Fibroblast of lung (primary cell): ENCODE measurements at regions not wholly inside any gene's neighbourhood (a gene's known extent, or its start where the extent isn't known, plus 50 kb on each side); places are given as distances from the start of the nearest gene placed in this dataset.

Experiments used
- DNase-seq, 2 donors: peaks; one replicate each; pipeline versions ENCODE4 v3.0.0 to v3.0.0-alpha.2; 2010; ENCODE audit warnings: low read depth in 2 of 2
- H2AFZ ChIP-seq: 2 replicates; pipeline ENCODE4 v1.5.1; 2012; ENCODE audit warnings: low read length, control low read depth, inconsistent platforms
- H3K27ac ChIP-seq: 2 replicates; pipeline ENCODE4 v1.5.1; 2011; ENCODE audit warnings: low read length, control low read depth; ENCODE audit not compliant: insufficient read depth
- H3K27me3 ChIP-seq: 2 replicates; pipeline ENCODE4 v1.5.1; 2011; ENCODE audit warnings: mild to moderate bottlenecking, low read length; ENCODE audit not compliant: control insufficient read depth, insufficient read depth
- H3K36me3 ChIP-seq: 2 replicates; pipeline ENCODE4 v1.5.1; 2011; ENCODE audit warnings: low read length; ENCODE audit not compliant: control insufficient read depth, insufficient read depth
- H3K4me1 ChIP-seq: 2 replicates; pipeline ENCODE4 v1.5.1; 2011; ENCODE audit warnings: low read length; ENCODE audit not compliant: control insufficient read depth, insufficient read depth; ENCODE audit errors: extremely low read depth
- H3K4me2 ChIP-seq: 2 replicates; pipeline ENCODE4 v1.5.1; 2011; ENCODE audit warnings: low read length, control low read depth; ENCODE audit not compliant: insufficient read depth; ENCODE audit errors: extremely low read depth
- H3K4me3 ChIP-seq, 4 experiments: fragments of 200-600 bp in 1 of 4; sonication (generic) in 1 of 4; replicated peaks in 1 of 4; 2 replicates each; pipeline ENCODE4 v1.5.1; 2011 to 2016; ENCODE audit warnings: low read length in 4 of 4, low read depth in 3 of 4, mild to moderate bottlenecking in 3 of 4, control low read depth in 2 of 4, inconsistent platforms in 1 of 4, mixed read lengths in 1 of 4; ENCODE audit not compliant: insufficient read depth in 1 of 4; ENCODE audit errors: control extremely low read depth in 1 of 4
- H3K79me2 ChIP-seq: 2 replicates; pipeline ENCODE4 v1.5.1; 2012; ENCODE audit warnings: mild to moderate bottlenecking, low read length, inconsistent platforms; ENCODE audit not compliant: control insufficient read depth, insufficient read depth
- H3K9ac ChIP-seq: 2 replicates; pipeline ENCODE4 v1.5.1; 2011; ENCODE audit warnings: mild to moderate bottlenecking, low read length, control low read depth; ENCODE audit not compliant: insufficient read depth
- H3K9me3 ChIP-seq: 2 replicates; pipeline ENCODE4 v1.5.1; 2012; ENCODE audit warnings: low read depth, low read length; ENCODE audit not compliant: control insufficient read depth, insufficient read depth
- H4K20me1 ChIP-seq: 2 replicates; pipeline ENCODE4 v1.5.1; 2011; ENCODE audit warnings: low read length; ENCODE audit not compliant: control insufficient read depth, insufficient read depth; ENCODE audit errors: extremely low read depth
- CTCF ChIP-seq, 2 donors: IDR thresholded peaks in 1 of 2; conservative IDR thresholded peaks in 1 of 2; 1 replicate in 1 of 2; 2 replicates in 1 of 2; pipeline ENCODE4 v1.5.1; 2011 to 2012; ENCODE audit warnings: low read length in 2 of 2, control low read depth in 1 of 2, inconsistent platforms in 1 of 2, low read depth in 1 of 2, mild to moderate bottlenecking in 1 of 2
- EZH2 ChIP-seq: IDR thresholded peaks from 2 replicates; pipeline ENCODE4 v1.5.1; 2012; ENCODE audit warnings: low read length, control low read depth, mild to moderate bottlenecking; ENCODE audit errors: missing control alignments

GRCh38 chr17:14468858-14469257 lies 168.0 kb downstream of the HS3ST3B1 start:
- DNase-seq: no peak
- Histone ChIP-seq H4K20me1 (no peaks in the 10 kb centered on the region), H3K4me2 (no peak overlapping the region), H3K27ac (no peak overlapping the region), H2AFZ (no peak overlapping the region), H3K79me2 (no peaks in the 10 kb centered on the region), H3K4me1 (peaks cover 3% of the 10 kb centered on the region), H3K4me3 (no peak overlapping the region), H3K9ac (no peak overlapping the region), H3K36me3 (no peaks in the 10 kb centered on the region), H3K27me3 (no peaks in the 10 kb centered on the region), H3K9me3 (no peaks in the 10 kb centered on the region)
- TF ChIP-seq CTCF (conservative IDR thresholded peaks at IDR 0.05 in 1 of 2, IDR thresholded peaks at IDR 0.05 in 1 of 2; ENCODE audit: low read depth in 1 of 2, low read length in 2 of 2) (no peak), EZH2 (no peak)

GRCh38 chr17:14461227-14461548 lies 160.3 kb downstream of the HS3ST3B1 start:
- Histone ChIP-seq H2AFZ (no peak overlapping the region), H3K4me2 (no peak overlapping the region), H3K9ac (no peak overlapping the region), H3K4me1 (no peaks in the 10 kb centered on the region), H3K4me3 (no peak overlapping the region), H3K9me3 (no peaks in the 10 kb centered on the region), H3K79me2 (no peaks in the 10 kb centered on the region), H3K27me3 (no peaks in the 10 kb centered on the region), H4K20me1 (no peaks in the 10 kb centered on the region), H3K27ac (no peak overlapping the region), H3K36me3 (no peaks in the 10 kb centered on the region)
- TF ChIP-seq EZH2: no peak
- no peak for TF ChIP-seq CTCF (conservative IDR thresholded peaks at IDR 0.05 in 1 of 2, IDR thresholded peaks at IDR 0.05 in 1 of 2; ENCODE audit: low read depth in 1 of 2, low read length in 2 of 2)
- DNase-seq: no peak

- Histone ChIP-seq H3K79me2 (no peaks in the 10 kb centered on the region), H3K4me3 (no peak overlapping the region), H2AFZ (no peak overlapping the region), H3K36me3 (no peaks in the 10 kb centered on the region), H3K9ac (no peak overlapping the region), H4K20me1 (no peaks in the 10 kb centered on the region), H3K27me3 (no peaks in the 10 kb centered on the region), H3K4me1 (no peaks in the 10 kb centered on the region), H3K9me3 (no peaks in the 10 kb centered on the region), H3K27ac (no peak overlapping the region), H3K4me2 (no peak overlapping the region)
- no peak for DNase-seq
- no peak for TF ChIP-seq CTCF (conservative IDR thresholded peaks at IDR 0.05 in 1 of 2, IDR thresholded peaks at IDR 0.05 in 1 of 2; ENCODE audit: low read depth in 1 of 2, low read length in 2 of 2)
- TF ChIP-seq EZH2: no peak
These were observed 159.8 kb downstream of the HS3ST3B1 start for GRCh38 chr17:14460516-14461226.
